ENCODE measurements at regions not wholly inside any gene's neighbourhood (a gene's known extent, or its start where the extent isn't known, plus 50 kb on each side); places are given as distances from the start of the nearest gene placed in this dataset.

DNA sequence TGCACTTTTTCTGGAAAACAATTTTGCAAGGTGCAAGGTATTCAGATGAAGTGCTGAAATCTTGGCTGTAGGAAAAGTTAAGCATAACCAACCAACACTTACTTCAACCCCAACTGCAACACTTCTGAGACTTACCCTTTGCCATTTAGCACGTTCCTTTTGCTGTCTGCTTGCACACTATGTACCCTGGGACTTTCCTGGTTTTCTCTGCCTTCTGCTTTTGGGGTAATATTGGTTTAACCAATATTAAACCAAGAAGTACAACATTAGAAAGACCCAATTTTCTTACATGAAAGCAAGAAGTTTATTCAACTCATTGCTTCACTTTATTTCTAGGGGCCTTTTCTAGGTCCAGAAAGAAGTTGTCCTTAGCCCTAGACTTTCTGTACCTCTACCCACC, 193.0 kb downstream of the HLX start:
- in situ Hi-C loops (cut with HindIII; ENCODE audit: low sequenced_read_pairs): no loop called here
- no peak for DNase-seq (ENCODE audit: low read depth, low spot score)
- TF ChIP-seq CTCF (IDR thresholded peaks at IDR 0.05; ENCODE audit: low read depth, low read length): no peak
- H3K4me3 ChIP-seq (ENCODE audit: low read depth, low read length): no peak overlapping the region

GRCh38 chr1:221074332-221074731, 195.1 kb downstream of the HLX start:
- in situ Hi-C loops (cut with HindIII; ENCODE audit: low sequenced_read_pairs): no loop called here
- no peak for TF ChIP-seq CTCF (IDR thresholded peaks at IDR 0.05; ENCODE audit: low read depth, low read length)
- no peak for DNase-seq (ENCODE audit: low read depth, low spot score)
- H3K4me3 ChIP-seq (ENCODE audit: low read depth, low read length): no peak overlapping the region

DNA sequence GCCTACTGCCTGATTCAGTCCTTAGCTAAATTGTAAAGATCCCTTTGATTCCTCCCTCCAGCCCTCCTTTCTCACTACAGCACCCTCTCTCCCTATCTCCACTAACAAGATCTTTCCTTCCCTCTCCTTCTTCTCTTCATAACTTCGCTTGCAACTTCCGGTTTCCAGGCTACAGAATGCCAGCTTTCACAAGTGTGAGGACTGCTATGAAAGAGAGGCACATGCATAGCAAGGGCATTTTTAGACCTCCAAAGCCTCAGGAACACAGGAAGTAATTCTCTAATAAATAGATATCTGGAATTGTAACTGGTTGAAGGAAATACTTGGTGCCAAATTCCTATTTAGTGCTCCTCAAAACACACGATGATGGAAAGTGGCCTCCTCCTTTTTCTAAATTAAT, 196.7 kb downstream of the HLX start:
- in situ Hi-C loops (cut with HindIII; ENCODE audit: low sequenced_read_pairs): no loop called here
- TF ChIP-seq CTCF (IDR thresholded peaks at IDR 0.05; ENCODE audit: low read depth, low read length): no peak
- DNase-seq (ENCODE audit: low read depth, low spot score): no peak
- no peak overlapping the region for H3K4me3 ChIP-seq (ENCODE audit: low read depth, low read length)

DNA sequence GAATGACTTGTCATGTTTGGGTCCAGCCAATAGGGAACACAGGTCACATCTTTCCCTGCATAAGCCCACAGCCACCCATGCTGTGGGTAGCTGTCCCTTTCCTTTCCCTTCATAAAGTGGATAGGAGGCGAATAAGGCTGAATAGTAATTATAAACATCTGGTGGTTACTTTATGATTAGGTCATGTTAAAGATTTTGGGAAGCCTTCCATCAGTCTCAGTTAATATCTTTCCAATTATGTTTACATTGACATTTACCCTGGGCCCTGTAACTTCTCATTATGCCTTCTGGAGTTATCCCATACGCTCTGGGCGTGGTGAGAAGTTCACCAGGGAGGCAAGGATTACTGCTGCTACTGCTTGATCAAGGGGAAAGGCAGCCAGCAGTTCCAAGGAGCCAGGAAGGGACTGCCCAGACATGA, 197.2 kb downstream of the HLX start:
- no peak for DNase-seq (ENCODE audit: low read depth, low spot score)
- in situ Hi-C loops (cut with HindIII; ENCODE audit: low sequenced_read_pairs): no loop called here
- no peak for TF ChIP-seq CTCF (IDR thresholded peaks at IDR 0.05; ENCODE audit: low read depth, low read length)

GRCh38 chr1:221078260-221078965, 199.2 kb downstream of the HLX start:
- H3K4me3 ChIP-seq (ENCODE audit: low read depth, low read length): no peak overlapping the region
- TF ChIP-seq CTCF (IDR thresholded peaks at IDR 0.05; ENCODE audit: low read depth, low read length): no peak
- DNase-seq (ENCODE audit: low read depth, low spot score): peak; percentile 9
- in situ Hi-C loops (cut with HindIII; ENCODE audit: low sequenced_read_pairs): no loop called here

More for the DNA sequence above, 197.2 kb downstream of the HLX start:
- no peak overlapping the region for H3K4me3 ChIP-seq (ENCODE audit: low read depth, low read length)

GRCh38 chr1:221083902-221084301, 204.7 kb downstream of the HLX start:
- TF ChIP-seq CTCF (IDR thresholded peaks at IDR 0.05; ENCODE audit: low read depth, low read length): no peak
- DNase-seq (ENCODE audit: low read depth, low spot score): no peak
- H3K4me3 ChIP-seq (ENCODE audit: low read depth, low read length): no peak overlapping the region
- in situ Hi-C loops (cut with HindIII; ENCODE audit: low sequenced_read_pairs): no loop called here

Measured in astrocyte of the spinal cord (primary cell).